Kidney glomerular epithelial cell (primary cell): ENCODE measurements at regions not wholly inside any gene's neighbourhood (a gene's known extent, or its start where the extent isn't known, plus 50 kb on each side); places are given as distances from the start of the nearest gene placed in this dataset.

Source experiments
- DNase-seq: peaks from one replicate; lab custom pipeline; 2025; lab: John Stamatoyannopoulos, UW

DNA sequence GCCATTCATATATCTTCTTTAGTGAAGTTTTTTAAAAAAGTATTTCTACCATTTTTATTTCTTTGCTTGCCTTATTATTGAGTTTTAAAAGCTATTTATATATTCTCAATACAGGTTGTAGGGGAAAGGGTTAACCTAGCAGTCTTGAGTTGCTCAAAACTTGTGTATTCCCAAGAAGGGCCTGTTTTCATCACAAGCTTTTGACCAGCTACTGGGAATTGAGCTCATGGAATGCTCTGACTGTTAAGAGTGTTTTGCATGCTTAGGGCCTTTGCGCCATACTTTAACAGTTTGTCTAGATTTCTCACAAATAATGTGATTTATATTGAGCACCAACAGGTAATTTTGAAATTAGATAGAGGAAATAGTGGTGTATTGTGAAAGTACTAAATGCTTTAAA, 72.0 kb upstream of the CALCR start:
- no peak for DNase-seq

DNA sequence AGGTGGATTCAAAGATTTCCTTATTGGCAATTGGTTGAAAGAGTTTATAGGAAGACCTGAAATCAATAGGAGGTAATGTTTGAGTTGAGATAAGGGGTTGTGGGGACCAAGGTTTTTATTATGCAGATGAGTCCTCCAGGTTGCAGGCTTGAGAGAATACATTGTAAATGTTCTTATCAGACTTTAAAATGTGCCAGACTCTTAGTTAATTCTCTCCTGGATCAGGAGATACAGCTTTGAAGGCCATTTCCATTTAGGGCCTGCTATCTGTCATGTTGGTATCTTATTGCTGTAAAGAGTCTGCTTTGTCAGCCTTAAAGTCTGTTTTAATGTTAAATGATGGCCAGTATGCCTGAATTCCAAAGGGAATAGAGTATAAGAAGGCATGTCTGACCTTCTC, 61.8 kb upstream of the CALCR start:
- DNase-seq, result no peak

DNA sequence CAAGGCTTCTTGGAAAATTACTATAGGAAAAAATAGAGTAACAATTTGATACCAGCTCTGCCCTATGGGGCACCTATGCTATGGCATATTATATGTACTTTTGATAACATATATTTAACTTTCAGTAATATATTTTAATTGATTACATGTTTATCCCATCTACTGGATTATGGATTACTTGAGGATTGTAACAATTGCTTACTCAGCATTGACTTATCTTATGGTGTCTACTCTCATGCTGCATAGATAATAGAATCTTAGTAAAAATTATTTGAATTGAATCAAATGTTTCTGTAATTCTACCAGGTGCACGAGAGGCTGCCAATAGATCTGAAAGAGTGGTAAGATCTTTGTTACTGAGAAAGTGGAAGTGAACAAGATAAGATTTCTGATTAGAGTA, 57.8 kb upstream of the CALCR start:
- no peak for DNase-seq

DNA sequence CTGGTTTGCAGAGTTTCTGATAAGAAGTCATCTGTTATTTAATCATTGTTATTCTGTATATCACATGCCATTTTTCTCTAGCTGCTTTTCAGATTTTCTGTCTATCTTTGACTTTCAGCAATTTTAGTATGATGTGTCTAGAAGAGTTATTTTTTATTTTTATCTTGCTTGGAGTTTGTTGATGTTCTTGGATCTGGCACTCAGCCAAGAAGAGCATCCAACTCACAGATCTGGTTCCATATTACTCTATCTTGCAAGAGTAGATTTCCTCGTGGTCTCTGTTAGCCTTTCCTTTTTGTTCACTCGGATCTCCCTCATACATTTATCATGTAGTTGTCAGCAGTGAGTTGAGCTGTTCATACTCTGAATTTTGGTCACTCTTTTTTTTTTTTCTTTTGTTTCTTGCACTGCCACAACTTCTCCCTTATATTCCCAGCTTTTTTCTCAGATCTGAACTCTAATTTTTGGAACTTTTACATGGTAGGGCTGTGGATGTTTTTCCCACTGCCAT, 54.8 kb upstream of the CALCR start:
- DNase-seq, result no peak

DNA sequence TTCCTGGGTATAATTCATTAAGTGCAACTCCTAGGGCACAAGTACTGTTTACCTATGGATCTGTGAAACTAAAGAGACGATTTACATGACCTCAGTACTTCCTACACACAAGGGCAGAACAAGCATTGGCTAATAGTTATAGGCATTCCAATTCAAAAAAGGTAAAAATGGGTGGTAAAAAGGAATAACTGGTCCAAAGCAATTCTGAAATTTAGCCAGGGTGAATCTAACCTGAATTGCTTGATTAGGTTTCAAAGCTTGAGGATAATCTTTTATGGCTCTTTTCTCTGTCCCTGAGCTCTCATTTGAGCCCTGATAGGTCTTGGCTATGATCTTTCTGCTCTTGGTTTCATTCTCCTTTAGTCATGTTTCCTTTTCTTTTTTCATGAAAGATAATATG, 52.3 kb upstream of the CALCR start:
- DNase-seq, result no peak
